ENCODE measurements at regions not wholly inside any gene's neighbourhood (a gene's known extent, or its start where the extent isn't known, plus 50 kb on each side); places are given as distances from the start of the nearest gene placed in this dataset.

- TF ChIP-seq EZH2 (IDR thresholded peaks at IDR 0.05) (no peak), POLR2AphosphoS5 (IDR thresholded peaks at IDR 0.05; ENCODE audit: borderline replicate concordance, low read depth, low read length) (no peak), FOXP2 (optimal IDR thresholded peaks at IDR 0.05; ENCODE audit: control extremely low read depth, extremely low read length, insufficient read depth) (no peak)
These were observed 2048.0 kb downstream of the SUCLG1 start for GRCh38 chr2:82411071-82411470.

All from SK-N-MC (cell line).